ENCODE measurements at regions not wholly inside any gene's neighbourhood (a gene's known extent, or its start where the extent isn't known, plus 50 kb on each side); places are given as distances from the start of the nearest gene placed in this dataset.

DNA sequence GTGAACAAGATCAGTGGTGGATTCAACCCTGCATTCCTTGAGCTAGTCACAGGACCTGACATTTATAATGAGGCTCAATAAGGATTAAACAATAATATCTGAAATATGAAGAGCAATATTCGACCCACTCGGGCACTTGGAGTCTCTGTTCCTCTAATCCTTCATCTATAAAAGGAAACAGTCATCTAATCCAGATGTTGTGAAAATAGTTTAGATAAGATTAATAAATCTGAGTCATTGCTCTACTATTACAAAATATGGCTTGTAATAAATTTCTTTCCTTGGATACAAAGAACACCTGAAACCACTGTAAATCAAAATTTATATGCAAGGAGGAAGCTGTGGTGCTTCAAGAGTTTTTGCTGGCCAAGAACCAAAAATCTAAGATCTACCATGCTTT, 846.9 kb upstream of the ACVR2A start:
- no peak for DNase-seq (ENCODE audit: low read depth)
- no peak overlapping the region for H3K4me3 ChIP-seq (ENCODE audit: low read length)
- TF ChIP-seq, protein P1, sequence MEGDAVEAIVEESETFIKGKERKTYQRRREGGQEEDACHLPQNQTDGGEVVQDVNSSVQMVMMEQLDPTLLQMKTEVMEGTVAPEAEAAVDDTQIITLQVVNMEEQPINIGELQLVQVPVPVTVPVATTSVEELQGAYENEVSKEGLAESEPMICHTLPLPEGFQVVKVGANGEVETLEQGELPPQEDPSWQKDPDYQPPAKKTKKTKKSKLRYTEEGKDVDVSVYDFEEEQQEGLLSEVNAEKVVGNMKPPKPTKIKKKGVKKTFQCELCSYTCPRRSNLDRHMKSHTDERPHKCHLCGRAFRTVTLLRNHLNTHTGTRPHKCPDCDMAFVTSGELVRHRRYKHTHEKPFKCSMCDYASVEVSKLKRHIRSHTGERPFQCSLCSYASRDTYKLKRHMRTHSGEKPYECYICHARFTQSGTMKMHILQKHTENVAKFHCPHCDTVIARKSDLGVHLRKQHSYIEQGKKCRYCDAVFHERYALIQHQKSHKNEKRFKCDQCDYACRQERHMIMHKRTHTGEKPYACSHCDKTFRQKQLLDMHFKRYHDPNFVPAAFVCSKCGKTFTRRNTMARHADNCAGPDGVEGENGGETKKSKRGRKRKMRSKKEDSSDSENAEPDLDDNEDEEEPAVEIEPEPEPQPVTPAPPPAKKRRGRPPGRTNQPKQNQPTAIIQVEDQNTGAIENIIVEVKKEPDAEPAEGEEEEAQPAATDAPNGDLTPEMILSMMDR (conservative IDR thresholded peaks at IDR 0.05; ENCODE audit: low read length): no peak

GRCh38 chr2:146997488-146997887, 847.3 kb upstream of the ACVR2A start:
- no peak for DNase-seq (ENCODE audit: low read depth)
- no peak overlapping the region for H3K4me3 ChIP-seq (ENCODE audit: low read length)
- TF ChIP-seq, protein P1 (conservative IDR thresholded peaks at IDR 0.05; ENCODE audit: low read length): no peak

DNA sequence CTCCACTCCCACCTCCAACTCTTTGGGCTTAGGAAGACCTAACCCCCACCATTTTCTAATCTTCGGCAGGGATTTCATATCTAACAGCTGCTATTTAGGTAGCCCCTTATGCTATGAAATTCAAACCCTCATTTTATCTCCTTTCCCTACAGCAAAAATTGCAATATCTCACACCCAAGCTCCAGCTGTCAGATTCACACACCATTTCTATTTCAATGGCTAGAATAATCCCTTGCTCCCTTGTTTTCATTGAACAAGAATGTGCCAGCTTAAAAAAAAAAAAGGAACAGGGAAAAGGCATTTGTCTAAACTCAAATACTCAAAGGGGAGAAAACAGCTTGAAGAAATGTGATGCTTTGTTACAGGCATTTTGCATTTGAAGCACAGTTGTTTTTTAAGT, 850.6 kb upstream of the ACVR2A start:
- TF ChIP-seq, protein P1 (conservative IDR thresholded peaks at IDR 0.05; ENCODE audit: low read length): no peak
- no peak for DNase-seq (ENCODE audit: low read depth)
- H3K4me3 ChIP-seq (ENCODE audit: low read length): no peak overlapping the region

- TF ChIP-seq, protein P1 (conservative IDR thresholded peaks at IDR 0.05; ENCODE audit: low read length): no peak
- no peak for DNase-seq (ENCODE audit: low read depth)
- H3K4me3 ChIP-seq (ENCODE audit: low read length): no peak overlapping the region
Observed at GRCh38 chr2:146992466-146992865, 852.4 kb upstream of the ACVR2A start.

DNA sequence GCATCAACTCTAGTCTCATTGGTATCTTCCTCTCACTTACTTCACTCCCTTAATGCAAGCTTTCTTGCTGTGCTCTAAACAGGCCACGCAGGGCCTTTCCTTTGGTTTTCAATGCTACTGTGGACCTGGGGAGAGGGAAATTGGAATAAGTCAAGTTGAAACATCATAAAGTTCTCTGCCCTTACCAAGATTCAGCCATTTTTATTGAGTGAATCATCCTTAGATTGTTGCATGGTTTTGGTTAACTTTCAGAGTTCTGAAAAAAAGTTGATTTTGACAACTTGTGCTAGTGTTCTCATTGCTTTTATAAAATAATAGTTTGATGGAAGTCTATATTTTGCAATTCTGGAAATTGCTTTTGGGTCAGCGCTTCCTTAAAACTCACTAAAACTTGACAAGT, 852.8 kb upstream of the ACVR2A start:
- TF ChIP-seq, protein P1 (conservative IDR thresholded peaks at IDR 0.05; ENCODE audit: low read length): no peak
- no peak overlapping the region for H3K4me3 ChIP-seq (ENCODE audit: low read length)
- DNase-seq (ENCODE audit: low read depth): no peak

GRCh38 chr2:146990311-146991054, 854.3 kb upstream of the ACVR2A start:
- DNase-seq (ENCODE audit: low read depth): no peak
- TF ChIP-seq, protein P1 (conservative IDR thresholded peaks at IDR 0.05; ENCODE audit: low read length): no peak
- H3K4me3 ChIP-seq (ENCODE audit: low read length): no peak overlapping the region

GRCh38 chr2:146989741-146990140, 855.1 kb upstream of the ACVR2A start:
- H3K4me3 ChIP-seq (ENCODE audit: low read length): no peak overlapping the region
- no peak for DNase-seq (ENCODE audit: low read depth)
- TF ChIP-seq, protein P1 (conservative IDR thresholded peaks at IDR 0.05; ENCODE audit: low read length): no peak
